ENCODE measurements at regions not wholly inside any gene's neighbourhood (a gene's known extent, or its start where the extent isn't known, plus 50 kb on each side); places are given as distances from the start of the nearest gene placed in this dataset.

DNA sequence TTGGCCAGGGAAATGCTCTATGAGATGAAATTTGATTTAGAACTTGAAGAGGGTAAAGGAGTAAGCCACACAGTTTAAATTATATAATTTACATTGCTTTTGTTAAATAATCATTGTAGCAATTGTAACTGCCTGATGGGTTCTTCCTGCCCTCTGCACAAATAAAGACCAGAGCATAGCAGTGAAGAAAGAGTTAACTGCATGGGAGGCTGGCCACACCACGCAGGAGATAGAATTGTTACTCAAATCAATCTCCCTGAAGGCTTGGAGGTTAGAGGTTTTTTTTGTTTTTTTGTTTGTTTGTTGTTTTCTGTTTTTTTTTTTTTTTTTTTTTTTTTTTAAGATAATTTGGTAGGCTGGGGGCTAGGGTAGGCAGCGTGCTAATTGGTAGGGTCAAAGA, 467.0 kb upstream of the GOT2 start:
- no peak for TF ChIP-seq CTCF (IDR thresholded peaks at IDR 0.05; ENCODE audit: insufficient read depth, low read length, poor library complexity, severe bottlenecking)
- no peak for TF ChIP-seq EZH2phosphoT487 (conservative IDR thresholded peaks at IDR 0.05; ENCODE audit: low read length)

All from SU-DHL-6 (cell line).